Sigmoid colon (tissue), 6 donors: ENCODE measurements at regions not wholly inside any gene's neighbourhood (a gene's known extent, or its start where the extent isn't known, plus 50 kb on each side); places are given as distances from the start of the nearest gene placed in this dataset.
"Not testable (repeated sequence)": the region's sequence is repeated elsewhere in the genome, so short reads cannot be mapped to it uniquely, and the experiment has no call there.

ENCODE experiments used
- DNase-seq: peaks from one replicate; pipeline ENCODE4 v3.0.0-alpha.2; 2019
- H3K27ac ChIP-seq, 4 donors: fragments of 200-600 bp; sonication (generic); one replicate each; pipeline ENCODE4 v1.5.1; 2016 to 2019; ENCODE audit warnings: mild to moderate bottlenecking in 1 of 4
- H3K27me3 ChIP-seq, 3 donors: fragments of 200-600 bp; sonication (generic); one replicate each; pipeline ENCODE4 v1.5.1; 2019; ENCODE audit warnings: mild to moderate bottlenecking in 1 of 3
- H3K36me3 ChIP-seq, 4 donors: fragments of 200-600 bp; sonication (generic); one replicate each; pipeline ENCODE4 v1.5.1; 2016 to 2019
- H3K4me1 ChIP-seq, 4 donors: fragments of 200-600 bp; sonication (generic); one replicate each; pipeline ENCODE4 v1.5.1; 2017 to 2019
- H3K4me3 ChIP-seq, 4 donors: fragments of 200-600 bp; sonication (generic); one replicate each; pipeline ENCODE4 v1.5.1; 2017 to 2019; ENCODE audit warnings: mild to moderate bottlenecking in 2 of 4, moderate library complexity in 1 of 4
- H3K9me3 ChIP-seq, 4 donors: fragments of 200-600 bp in 3 of 4; sonication (generic) in 3 of 4; one replicate each; pipeline versions ENCODE4 v1.5.1 to v1.6.1; 2013 to 2019
- EP300 ChIP-seq, 4 donors: sonication (generic); formaldehyde crosslinking; IDR thresholded peaks; one replicate each; pipeline ENCODE4 v1.6.1; 2017; ENCODE audit warnings: antibody characterized with exemption in 4 of 4
- POLR2A ChIP-seq, 2 donors: fragments of 450-650 bp; IDR thresholded peaks; one replicate each; pipeline ENCODE4 v1.6.1; 2016; ENCODE audit warnings: antibody characterized with exemption in 2 of 2, mild to moderate bottlenecking in 2 of 2, moderate library complexity in 2 of 2
- POLR2AphosphoS5 ChIP-seq, 4 donors: sonication (generic); formaldehyde crosslinking; IDR thresholded peaks; one replicate each; pipeline ENCODE4 v1.6.1; 2017; ENCODE audit warnings: antibody characterized with exemption in 4 of 4
- WGBS, 2 donors: extraction: QIAGEN DNeasy Blood & Tissue Kit; methylation state at CpG; one replicate each; pipeline ENCODE4 v1.1.7; 2013; 5-methylcytosine and 5-hydroxymethylcytosine counted together
- intact Hi-C: fragments of 100-400 bp; cut with DNase I; formaldehyde crosslinking; loops from one replicate; pipeline ENCODE4 v1.15.1; 2023
- TF ChIP-seq, protein P1 (sequence below), 4 experiments: fragments of 450-650 bp in 3 of 4; fragments of 200-600 bp in 1 of 4; IDR thresholded peaks; one replicate each; pipeline ENCODE4 v1.5.1; 2016 to 2019; ENCODE audit warnings: antibody characterized with exemption in 4 of 4, mild to moderate bottlenecking in 3 of 4, moderate library complexity in 2 of 4
- donor health status: healthy with polysubstance abuse.
- donor health status: healthy.

DNA sequence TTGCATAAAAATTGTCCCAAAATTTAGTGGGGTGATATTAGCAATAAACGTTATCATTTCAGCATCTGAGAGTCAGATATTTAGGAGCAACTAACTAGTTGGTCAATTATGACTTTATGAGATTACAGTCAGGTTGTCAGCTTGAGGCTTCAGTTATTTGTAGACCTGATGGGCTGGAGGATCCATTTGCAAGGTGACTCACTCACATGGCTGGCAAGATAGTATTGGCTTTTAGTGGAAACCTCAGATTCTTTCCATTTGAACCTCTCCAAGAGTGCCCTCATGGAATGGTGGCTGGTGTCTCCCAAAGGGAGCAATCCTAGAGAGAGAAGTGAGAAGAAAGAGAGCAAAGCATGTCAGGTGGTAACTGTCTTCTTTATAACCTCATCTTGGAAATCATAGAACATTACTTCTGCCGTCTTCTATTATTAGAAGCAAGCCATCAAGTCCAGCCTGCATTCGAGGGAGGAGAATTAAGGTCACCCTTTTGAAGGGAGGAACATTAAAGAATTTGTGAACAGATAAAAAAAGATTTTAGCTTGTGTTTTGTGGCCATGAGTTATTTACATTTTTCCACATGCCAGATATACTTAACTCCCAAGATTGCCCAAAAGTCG is 92.5 kb downstream of the HAUS1 start:
- H3K4me1 ChIP-seq = peaks cover 0 to 24% (median 2%) of the 10 kb centered on the region in 4 donors
- H3K27me3 ChIP-seq = no peaks in the 10 kb centered on the region
- H3K9me3 ChIP-seq = no peaks in the 10 kb centered on the region
- intact Hi-C loops = no loop called here
- no peak for DNase-seq
- TF ChIP-seq EP300 (IDR thresholded peaks at IDR 0.05) = no peak
- TF ChIP-seq POLR2A (IDR thresholded peaks at IDR 0.05) = no peak
- no peak for TF ChIP-seq POLR2AphosphoS5 (IDR thresholded peaks at IDR 0.05)
- TF ChIP-seq, protein P1, sequence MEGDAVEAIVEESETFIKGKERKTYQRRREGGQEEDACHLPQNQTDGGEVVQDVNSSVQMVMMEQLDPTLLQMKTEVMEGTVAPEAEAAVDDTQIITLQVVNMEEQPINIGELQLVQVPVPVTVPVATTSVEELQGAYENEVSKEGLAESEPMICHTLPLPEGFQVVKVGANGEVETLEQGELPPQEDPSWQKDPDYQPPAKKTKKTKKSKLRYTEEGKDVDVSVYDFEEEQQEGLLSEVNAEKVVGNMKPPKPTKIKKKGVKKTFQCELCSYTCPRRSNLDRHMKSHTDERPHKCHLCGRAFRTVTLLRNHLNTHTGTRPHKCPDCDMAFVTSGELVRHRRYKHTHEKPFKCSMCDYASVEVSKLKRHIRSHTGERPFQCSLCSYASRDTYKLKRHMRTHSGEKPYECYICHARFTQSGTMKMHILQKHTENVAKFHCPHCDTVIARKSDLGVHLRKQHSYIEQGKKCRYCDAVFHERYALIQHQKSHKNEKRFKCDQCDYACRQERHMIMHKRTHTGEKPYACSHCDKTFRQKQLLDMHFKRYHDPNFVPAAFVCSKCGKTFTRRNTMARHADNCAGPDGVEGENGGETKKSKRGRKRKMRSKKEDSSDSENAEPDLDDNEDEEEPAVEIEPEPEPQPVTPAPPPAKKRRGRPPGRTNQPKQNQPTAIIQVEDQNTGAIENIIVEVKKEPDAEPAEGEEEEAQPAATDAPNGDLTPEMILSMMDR (IDR thresholded peaks at IDR 0.05) = no peak
- no peaks in the 10 kb centered on the region for H3K36me3 ChIP-seq
- no peak overlapping the region for H3K27ac ChIP-seq
- H3K4me3 ChIP-seq = no peak overlapping the region
- 84 to 88% methylated on average over 4 of the region's 4 CpGs for WGBS, 2 donors

DNA sequence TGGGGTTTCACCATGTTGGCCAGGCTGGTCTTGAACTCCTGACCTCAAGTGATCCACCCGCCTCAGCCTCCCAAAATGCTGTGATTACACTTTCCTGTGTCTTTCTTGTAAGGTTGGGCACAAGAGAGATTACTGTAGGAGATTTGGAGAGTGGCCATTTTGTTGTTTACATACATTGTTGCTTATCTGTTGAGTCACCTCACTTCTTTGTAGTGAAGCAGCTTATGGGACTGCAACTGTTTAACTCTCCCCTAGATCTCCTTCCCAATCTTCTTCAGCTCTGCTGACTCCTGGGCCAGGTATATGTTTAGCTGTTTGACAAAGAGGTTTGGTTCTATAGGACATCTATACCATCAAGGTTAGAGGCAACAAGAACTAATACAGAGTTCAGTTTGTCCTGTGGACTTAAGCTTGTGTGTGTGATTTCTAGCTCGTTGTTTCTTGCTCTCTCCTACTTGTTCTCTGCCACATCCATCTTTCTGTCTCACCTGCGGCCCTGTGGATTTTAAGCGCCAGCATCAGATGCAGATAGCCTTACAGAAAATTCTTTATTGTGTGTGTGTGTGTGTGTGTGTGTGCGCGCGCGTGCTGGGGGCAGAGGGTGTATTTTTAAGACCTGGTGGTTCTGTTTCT is 95.4 kb downstream of the HAUS1 start:
- TF ChIP-seq POLR2A (IDR thresholded peaks at IDR 0.05) (no peak), EP300 (IDR thresholded peaks at IDR 0.05) (no peak), POLR2AphosphoS5 (IDR thresholded peaks at IDR 0.05) (no peak)
- TF ChIP-seq, protein P1 (IDR thresholded peaks at IDR 0.05) = no peak
- intact Hi-C loops = no loop called here
- Histone ChIP-seq H3K4me3 (no peak overlapping the region), H3K36me3 (no peaks in the 10 kb centered on the region), H3K27ac (no peak overlapping the region), H3K9me3 (no peaks in the 10 kb centered on the region), H3K27me3 (no peaks in the 10 kb centered on the region), H3K4me1 (peaks cover 0 to 24% (median 2%) of the 10 kb centered on the region in 4 donors)
- WGBS, 2 donors = 68 to 76% methylated on average over 8 of the region's 8 CpGs
- DNase-seq = no peak

DNA sequence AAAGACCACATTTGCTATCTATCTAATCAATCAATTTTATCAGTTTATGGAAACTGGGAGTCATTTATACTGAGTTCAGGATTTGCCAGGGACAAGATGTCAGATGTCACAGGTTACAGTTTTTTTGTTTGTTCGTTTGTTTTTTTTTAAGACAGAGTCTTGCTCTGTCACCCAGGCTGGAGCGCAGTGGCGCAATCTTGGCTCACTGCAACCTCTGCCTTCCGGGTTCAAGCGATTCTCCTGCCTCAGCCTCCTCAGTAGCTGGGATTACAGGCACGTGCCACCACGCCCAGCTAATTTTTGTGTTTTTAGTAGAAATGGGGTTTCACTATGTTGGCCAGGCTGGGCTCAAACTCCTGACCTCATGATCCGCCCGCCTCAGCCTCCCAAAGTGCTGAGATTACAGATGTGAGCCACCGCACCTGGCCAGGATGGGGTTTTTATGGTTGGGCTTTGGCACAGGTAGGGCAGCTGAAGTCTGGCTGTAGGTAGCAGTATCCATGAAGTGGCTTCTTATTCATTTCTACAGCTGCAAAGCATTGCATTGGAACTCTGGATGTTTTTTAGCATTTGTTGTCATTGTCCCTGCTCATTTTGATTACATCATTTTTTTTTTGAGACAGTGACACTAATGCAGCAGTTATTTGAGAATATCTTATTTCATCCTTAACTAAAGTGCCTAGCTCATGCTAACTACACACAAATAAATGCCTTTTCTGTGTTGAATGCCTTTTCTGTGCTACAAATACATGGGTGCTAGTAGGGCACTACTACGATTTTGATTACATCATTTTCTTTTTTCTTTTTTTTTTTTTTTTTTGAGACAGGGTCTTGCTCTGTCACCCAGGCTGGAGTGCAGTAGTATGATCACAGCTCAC is 96.2 kb downstream of the HAUS1 start:
- H3K9me3 ChIP-seq, H3K27me3 ChIP-seq, H3K27ac ChIP-seq, H3K36me3 ChIP-seq, DNase-seq, intact Hi-C loops, H3K4me3 ChIP-seq: not testable (repeated sequence)
- peaks cover 0 to 24% (median 2%) of the 10 kb centered on the region in 4 donors for H3K4me1 ChIP-seq
- 88 to 91% methylated on average over 11 of the region's 11 CpGs for WGBS, 2 donors

DNA sequence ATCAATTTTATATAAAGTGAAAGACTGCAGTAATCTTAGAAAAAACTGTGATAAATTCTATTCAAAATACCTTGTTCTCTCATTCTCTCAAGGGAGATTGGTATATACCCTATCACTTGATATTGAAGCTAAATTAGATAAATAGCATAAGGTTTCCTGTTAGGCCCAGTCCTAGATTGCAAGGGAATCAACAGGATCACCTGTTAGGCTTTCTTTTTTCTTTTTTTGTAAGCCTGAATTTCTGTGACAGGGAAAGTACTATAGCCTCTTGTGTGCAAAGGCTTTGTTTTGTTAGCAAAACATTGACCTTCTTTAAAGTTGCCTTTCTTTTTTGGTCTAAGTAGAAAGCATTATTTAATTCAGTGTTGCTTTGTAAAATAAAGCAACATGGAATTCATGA is 100.0 kb downstream of the HAUS1 start:
- no peak overlapping the region for H3K27ac ChIP-seq
- no peak overlapping the region for H3K4me3 ChIP-seq
- H3K27me3 ChIP-seq = no peaks in the 10 kb centered on the region
- DNase-seq = no peak
- no peaks in the 10 kb centered on the region for H3K9me3 ChIP-seq
- TF ChIP-seq, protein P1 (IDR thresholded peaks at IDR 0.05) = no peak
- no peak for TF ChIP-seq POLR2AphosphoS5 (IDR thresholded peaks at IDR 0.05)
- no peak for TF ChIP-seq EP300 (IDR thresholded peaks at IDR 0.05)
- TF ChIP-seq POLR2A (IDR thresholded peaks at IDR 0.05) = no peak
- peaks cover 0 to 13% (median 2%) of the 10 kb centered on the region in 4 donors for H3K4me1 ChIP-seq
- intact Hi-C loops = no loop called here
- no peaks in the 10 kb centered on the region for H3K36me3 ChIP-seq

DNA sequence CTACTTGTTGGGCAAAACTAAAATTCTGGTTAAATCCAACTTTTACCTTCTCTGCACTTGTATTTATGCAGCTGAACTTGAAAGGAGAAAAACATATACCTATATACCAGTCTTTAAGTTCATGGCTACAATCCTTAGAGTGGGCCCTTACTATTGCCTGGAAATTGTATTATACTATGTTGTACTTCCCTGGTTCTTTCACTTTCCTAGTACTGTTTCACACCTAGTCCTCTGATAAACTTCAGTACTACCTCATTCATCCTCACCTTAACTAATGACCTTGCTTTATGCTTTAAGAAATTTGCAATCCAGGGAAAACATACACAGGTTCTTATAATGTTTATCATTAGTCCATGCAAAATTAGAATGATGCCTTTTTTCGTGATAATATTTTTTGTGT is 103.8 kb downstream of the HAUS1 start:
- 0 to 73% methylated on average over 1 of the region's 1 CpG for WGBS, 2 donors
- no peak for TF ChIP-seq POLR2AphosphoS5 (IDR thresholded peaks at IDR 0.05)
- TF ChIP-seq POLR2A (IDR thresholded peaks at IDR 0.05) = no peak
- no peak for TF ChIP-seq EP300 (IDR thresholded peaks at IDR 0.05)
- TF ChIP-seq, protein P1 (IDR thresholded peaks at IDR 0.05) = no peak
- H3K4me1 ChIP-seq = peaks cover 0 to 2% (median 0%) of the 10 kb centered on the region in 4 donors
- no peak overlapping the region for H3K4me3 ChIP-seq
- no peak for DNase-seq
- intact Hi-C loops = no loop called here
- H3K27ac ChIP-seq = no peak overlapping the region
- H3K36me3 ChIP-seq = no peaks in the 10 kb centered on the region
- no peaks in the 10 kb centered on the region for H3K27me3 ChIP-seq
- no peaks in the 10 kb centered on the region for H3K9me3 ChIP-seq
